DOHH2 (cell line): ENCODE measurements at regions not wholly inside any gene's neighbourhood (a gene's known extent, or its start where the extent isn't known, plus 50 kb on each side); places are given as distances from the start of the nearest gene placed in this dataset.
A peak's percentile ranks its signal among the peaks of the same experiment; 100 is the strongest.
"Not testable (repeated sequence)": the region's sequence is repeated elsewhere in the genome, so short reads cannot be mapped to it uniquely, and the experiment has no call there.

ENCODE experiments used
- H3F3A ChIP-seq: fragments of 200-600 bp; sonication (generic), shearing (Covaris generic); 2 replicates; pipeline ENCODE4 v1.6.0; 2016; ENCODE audit warnings: antibody characterized with exemption, mild to moderate bottlenecking; ENCODE audit not compliant: control insufficient read depth, insufficient read depth
- H3K27ac ChIP-seq: fragments of 200-600 bp; sonication (generic); 2 replicates; pipeline ENCODE4 v1.5.1; 2014; ENCODE audit warnings: low read depth, mild to moderate bottlenecking, low read length, moderate library complexity
- H3K27me3 ChIP-seq: fragments of 200-600 bp; sonication (generic); 2 replicates; pipeline ENCODE4 v1.6.1; 2014; ENCODE audit warnings: mild to moderate bottlenecking, low read length, mixed read lengths; ENCODE audit not compliant: control insufficient read depth
- H3K36me3 ChIP-seq: fragments of 200-600 bp; sonication (generic); 2 replicates; pipeline ENCODE4 v1.6.1; 2014; ENCODE audit warnings: mild to moderate bottlenecking, low read length, moderate library complexity, mixed read lengths; ENCODE audit not compliant: control insufficient read depth
- H3K4me1 ChIP-seq: fragments of 200-600 bp; sonication (generic); 2 replicates; pipeline ENCODE4 v1.6.1; 2014; ENCODE audit warnings: mild to moderate bottlenecking, low read length, mixed read lengths; ENCODE audit not compliant: control insufficient read depth
- H3K4me2 ChIP-seq: fragments of 200-600 bp; sonication (generic); 2 replicates; pipeline ENCODE4 v1.6.0; 2014; ENCODE audit warnings: mild to moderate bottlenecking, low read length, moderate library complexity
- H3K4me3 ChIP-seq: fragments of 200-600 bp; sonication (generic); 2 replicates; pipeline ENCODE4 v1.5.1; 2014; ENCODE audit warnings: mild to moderate bottlenecking, low read length, mixed read lengths
- H3K79me2 ChIP-seq: fragments of 200-600 bp; sonication (generic); 2 replicates; pipeline ENCODE4 v1.6.1; 2014; ENCODE audit warnings: mild to moderate bottlenecking, low read length, mixed read lengths; ENCODE audit not compliant: control insufficient read depth
- H3K9me2 ChIP-seq: fragments of 200-600 bp; sonication (generic); replicated peaks from 2 replicates; pipeline ENCODE4 v1.6.1; 2014; ENCODE audit warnings: mild to moderate bottlenecking, low read length, mixed read lengths; ENCODE audit not compliant: control insufficient read depth
- H3K9me3 ChIP-seq: fragments of 200-600 bp; sonication (generic); 2 replicates; pipeline ENCODE4 v1.6.1; 2014; ENCODE audit warnings: antibody characterized with exemption, low read length, mixed read lengths; ENCODE audit not compliant: control insufficient read depth, insufficient read depth
- H4K20me1 ChIP-seq: fragments of 200-600 bp; sonication (generic); 2 replicates; pipeline ENCODE4 v1.6.0; 2014; ENCODE audit warnings: low read depth, mild to moderate bottlenecking, antibody characterized with exemption, low read length, moderate library complexity; ENCODE audit not compliant: control insufficient read depth, insufficient read depth

DNA sequence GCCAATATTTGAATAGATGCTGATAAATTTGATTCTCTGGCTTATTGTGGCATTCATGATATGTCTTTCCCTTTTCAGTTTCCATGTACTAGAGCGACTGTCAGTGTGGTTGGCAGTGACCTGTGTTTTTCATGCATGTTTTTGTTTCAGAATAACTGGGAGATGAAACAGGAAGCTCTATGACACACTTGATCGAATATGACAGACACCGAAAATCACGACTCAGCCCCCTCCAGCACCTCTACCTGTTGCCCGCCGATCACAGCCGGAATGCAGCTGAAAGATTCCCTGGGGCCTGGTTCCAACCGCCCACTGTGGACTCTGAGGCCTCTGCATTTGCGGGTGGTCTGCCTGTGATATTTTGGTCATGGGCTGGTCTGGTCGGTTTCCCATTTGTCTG, 226.8 kb upstream of the PLGLB2 start:
- peak overlapping the region; percentile 92 for H3K27ac ChIP-seq
- H3K4me1 ChIP-seq, result peaks cover 64% of the 10 kb centered on the region
- not testable (repeated sequence) for H4K20me1 ChIP-seq, H3K27me3 ChIP-seq, H3K36me3 ChIP-seq, H3K9me2 ChIP-seq, H3F3A ChIP-seq, H3K9me3 ChIP-seq, H3K79me2 ChIP-seq
- H3K4me2 ChIP-seq, result peak overlapping the region; percentile 75
- H3K4me3 ChIP-seq, result peak overlapping the region; percentile 58

DNA sequence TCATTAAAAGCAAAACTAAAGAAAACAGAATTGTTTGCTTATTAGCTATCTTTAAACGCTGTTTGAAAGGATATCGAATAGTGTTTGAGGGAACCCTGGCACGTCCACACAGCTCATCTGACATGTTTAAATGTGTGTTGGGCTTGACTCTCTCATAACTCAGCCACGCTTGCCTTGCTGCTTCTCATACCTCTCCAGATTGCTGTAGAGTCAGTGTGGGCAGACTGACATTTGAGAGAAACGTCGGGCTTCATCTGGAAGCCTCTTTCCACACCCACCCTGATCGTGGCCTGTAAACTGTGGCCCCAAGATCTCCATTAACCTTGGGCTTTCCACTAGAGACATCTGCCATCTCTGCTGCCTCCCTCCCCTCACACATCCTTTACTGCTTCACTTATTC, 226.4 kb upstream of the PLGLB2 start:
- not testable (repeated sequence) for H4K20me1 ChIP-seq, H3F3A ChIP-seq, H3K9me2 ChIP-seq, H3K9me3 ChIP-seq, H3K27me3 ChIP-seq, H3K79me2 ChIP-seq, H3K36me3 ChIP-seq
- peak overlapping the region; percentile 58 for H3K4me3 ChIP-seq
- H3K27ac ChIP-seq, result peak overlapping the region; percentile 92
- H3K4me2 ChIP-seq, result peak overlapping the region; percentile 75
- peaks cover 61% of the 10 kb centered on the region for H3K4me1 ChIP-seq

- not testable (repeated sequence) for H3K27ac ChIP-seq, H3K4me3 ChIP-seq, H4K20me1 ChIP-seq
These were observed 223.2 kb upstream of the PLGLB2 start for GRCh38 chr2:87524619-87525188.

GRCh38 chr2:87525497-87525991, 222.3 kb upstream of the PLGLB2 start:
- H3K4me1 ChIP-seq, result peaks cover 29% of the 10 kb centered on the region
- not testable (repeated sequence) for H4K20me1 ChIP-seq, H3K4me2 ChIP-seq

More at GRCh38 chr2:87524619-87525188, 223.2 kb upstream of the PLGLB2 start:
- not testable (repeated sequence) for H3K9me3 ChIP-seq, H3K27me3 ChIP-seq, H3K79me2 ChIP-seq, H3K36me3 ChIP-seq, H3K4me2 ChIP-seq, H3K9me2 ChIP-seq, H3F3A ChIP-seq
- H3K4me1 ChIP-seq, result peaks cover 34% of the 10 kb centered on the region

GRCh38 chr2:87526258-87526657, 221.6 kb upstream of the PLGLB2 start:
- peaks cover 24% of the 10 kb centered on the region for H3K4me1 ChIP-seq
- H3F3A ChIP-seq, H3K27me3 ChIP-seq, H4K20me1 ChIP-seq, H3K36me3 ChIP-seq, H3K9me3 ChIP-seq, H3K79me2 ChIP-seq, H3K4me2 ChIP-seq, H3K27ac ChIP-seq, H3K9me2 ChIP-seq, H3K4me3 ChIP-seq: not testable (repeated sequence)

More at GRCh38 chr2:87525497-87525991, 222.3 kb upstream of the PLGLB2 start:
- H3K27me3 ChIP-seq, H3F3A ChIP-seq, H3K4me3 ChIP-seq, H3K36me3 ChIP-seq, H3K79me2 ChIP-seq, H3K9me2 ChIP-seq, H3K9me3 ChIP-seq, H3K27ac ChIP-seq: not testable (repeated sequence)

- not testable (repeated sequence) for H3K79me2 ChIP-seq, H3K4me2 ChIP-seq, H3K9me3 ChIP-seq, H3K9me2 ChIP-seq, H4K20me1 ChIP-seq, H3K27ac ChIP-seq, H3K27me3 ChIP-seq, H3K36me3 ChIP-seq, H3K4me1 ChIP-seq, H3K4me3 ChIP-seq, H3F3A ChIP-seq
These were observed 215.7 kb upstream of the PLGLB2 start for GRCh38 chr2:87531968-87532715.

GRCh38 chr2:87533390-87534272, 214.3 kb upstream of the PLGLB2 start:
- not testable (repeated sequence) for H4K20me1 ChIP-seq, H3K4me3 ChIP-seq, H3K36me3 ChIP-seq, H3K27ac ChIP-seq, H3F3A ChIP-seq, H3K27me3 ChIP-seq, H3K79me2 ChIP-seq, H3K4me2 ChIP-seq, H3K9me2 ChIP-seq, H3K9me3 ChIP-seq, H3K4me1 ChIP-seq
